Activated CD8-positive, alpha-beta T cell treated with anti-CD3 and anti-CD28 coated beads for 36 hours (primary cell): ENCODE measurements at regions not wholly inside any gene's neighbourhood (a gene's known extent, or its start where the extent isn't known, plus 50 kb on each side); places are given as distances from the start of the nearest gene placed in this dataset.

Experiments
- ATAC-seq: fragments of 200-7000 bp; cut with Tn5 transposase; one replicate; pipeline ENCODE4 v1.10.0; 2021; ENCODE audit warnings: mild to moderate bottlenecking, moderate library complexity
- CTCF ChIA-PET: fragments of 350-600 bp; sonication (Branson Sonifier 250); formaldehyde crosslinking; loops from one replicate; lab custom pipeline; 2021; ENCODE audit warnings: antibody characterized with exemption; lab: Charles Lee
- POLR2A ChIA-PET: fragments of 350-600 bp; sonication (Branson Sonifier 250); formaldehyde crosslinking; loops from one replicate; lab custom pipeline; 2021; ENCODE audit warnings: antibody characterized with exemption; lab: Charles Lee
- DNase-seq: peaks from one replicate; pipeline ENCODE4 v3.0.0-alpha.2; 2020
- H3K27ac Mint-ChIP-seq: one replicate; pipeline ENCODE4 v1.8.0; 2021; ENCODE audit warnings: mild to moderate bottlenecking, mixed read lengths
- H3K27me3 Mint-ChIP-seq: one replicate; pipeline ENCODE4 v1.8.0; 2021; ENCODE audit warnings: mixed read lengths
- H3K36me3 Mint-ChIP-seq: one replicate; pipeline ENCODE4 v1.8.0; 2021; ENCODE audit warnings: low read depth, mixed read lengths
- H3K4me1 Mint-ChIP-seq: one replicate; pipeline ENCODE4 v1.8.0; 2021; ENCODE audit warnings: low read depth, mixed read lengths
- H3K4me3 Mint-ChIP-seq: one replicate; pipeline ENCODE4 v1.8.0; 2021; ENCODE audit warnings: mild to moderate bottlenecking, moderate library complexity, mixed read lengths
- H3K9me3 Mint-ChIP-seq: one replicate; pipeline ENCODE4 v1.8.0; 2021; ENCODE audit warnings: mixed read lengths
- intact Hi-C: fragments of 100-400 bp; cut with micrococcal nuclease; formaldehyde crosslinking; loops from one replicate; pipeline ENCODE4 v1.10.0; 2022
- TF ChIP-seq, protein P1 (sequence below): fragments of 200-600 bp; IDR thresholded peaks from one replicate; pipeline ENCODE4 v1.8.0; 2022; ENCODE audit warnings: antibody characterized with exemption, mild to moderate bottlenecking

DNA sequence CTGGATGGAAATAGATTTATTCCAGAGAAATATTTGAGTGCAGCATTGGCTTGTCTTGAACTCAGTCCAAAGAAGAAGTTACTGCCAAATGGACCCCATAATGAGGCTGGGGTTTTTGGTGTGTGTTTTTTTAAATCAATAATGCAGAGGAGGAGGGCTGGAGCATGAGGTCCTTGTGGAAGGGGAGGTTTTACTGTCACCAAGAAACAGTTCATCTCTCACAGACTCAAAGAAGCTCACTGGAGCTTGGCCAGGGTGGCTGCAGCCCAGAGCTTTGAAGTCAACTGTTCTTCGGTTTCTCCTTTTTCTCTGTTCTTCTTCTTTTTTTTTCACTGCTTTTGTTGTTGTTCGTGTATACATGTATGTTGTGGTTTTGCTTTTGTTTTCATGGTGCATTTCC is 377.7 kb downstream of the FBXW7 start:
- Mint-ChIP-seq H3K4me3 (no peak overlapping the region), H3K27me3 (no peaks in the 10 kb centered on the region), H3K9me3 (no peaks in the 10 kb centered on the region), H3K27ac (no peak overlapping the region), H3K4me1 (peaks cover 19% of the 10 kb centered on the region), H3K36me3 (no peaks in the 10 kb centered on the region)
- TF ChIP-seq, protein P1, sequence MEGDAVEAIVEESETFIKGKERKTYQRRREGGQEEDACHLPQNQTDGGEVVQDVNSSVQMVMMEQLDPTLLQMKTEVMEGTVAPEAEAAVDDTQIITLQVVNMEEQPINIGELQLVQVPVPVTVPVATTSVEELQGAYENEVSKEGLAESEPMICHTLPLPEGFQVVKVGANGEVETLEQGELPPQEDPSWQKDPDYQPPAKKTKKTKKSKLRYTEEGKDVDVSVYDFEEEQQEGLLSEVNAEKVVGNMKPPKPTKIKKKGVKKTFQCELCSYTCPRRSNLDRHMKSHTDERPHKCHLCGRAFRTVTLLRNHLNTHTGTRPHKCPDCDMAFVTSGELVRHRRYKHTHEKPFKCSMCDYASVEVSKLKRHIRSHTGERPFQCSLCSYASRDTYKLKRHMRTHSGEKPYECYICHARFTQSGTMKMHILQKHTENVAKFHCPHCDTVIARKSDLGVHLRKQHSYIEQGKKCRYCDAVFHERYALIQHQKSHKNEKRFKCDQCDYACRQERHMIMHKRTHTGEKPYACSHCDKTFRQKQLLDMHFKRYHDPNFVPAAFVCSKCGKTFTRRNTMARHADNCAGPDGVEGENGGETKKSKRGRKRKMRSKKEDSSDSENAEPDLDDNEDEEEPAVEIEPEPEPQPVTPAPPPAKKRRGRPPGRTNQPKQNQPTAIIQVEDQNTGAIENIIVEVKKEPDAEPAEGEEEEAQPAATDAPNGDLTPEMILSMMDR: no peak
- DNase-seq (no peak), ATAC-seq (no peak)
- intact Hi-C loops: no loop called here
- POLR2A ChIA-PET: no interaction called here
- CTCF ChIA-PET: no interaction called here

DNA sequence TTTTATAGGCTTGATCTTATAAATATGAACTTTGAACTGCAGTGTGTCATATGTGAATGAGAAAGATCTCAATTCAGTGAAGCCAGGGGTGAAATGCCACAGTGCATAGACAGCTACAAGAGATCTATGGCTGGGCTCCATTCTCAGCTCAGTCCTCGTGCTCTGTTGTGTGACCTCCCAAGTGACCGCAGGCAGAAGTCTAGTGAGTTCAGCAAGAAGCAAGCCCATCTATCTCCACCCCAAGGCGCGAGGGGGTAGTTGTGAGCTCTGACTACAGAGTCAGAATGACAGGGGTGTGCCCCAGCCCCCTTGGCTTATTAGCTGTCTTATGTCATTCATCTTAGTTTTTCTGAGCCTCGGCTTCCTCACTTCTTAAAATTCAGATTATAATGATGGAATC is 378.3 kb downstream of the FBXW7 start:
- POLR2A ChIA-PET: no interaction called here
- H3K9me3 Mint-ChIP-seq: no peaks in the 10 kb centered on the region
- CTCF ChIA-PET: no interaction called here
- peaks cover 19% of the 10 kb centered on the region for H3K4me1 Mint-ChIP-seq
- DNase-seq (no peak), ATAC-seq (no peak)
- no peak overlapping the region for H3K4me3 Mint-ChIP-seq
- H3K36me3 Mint-ChIP-seq: no peaks in the 10 kb centered on the region
- intact Hi-C loops: no loop called here
- no peak overlapping the region for H3K27ac Mint-ChIP-seq
- TF ChIP-seq, protein P1: no peak
- H3K27me3 Mint-ChIP-seq: no peaks in the 10 kb centered on the region

DNA sequence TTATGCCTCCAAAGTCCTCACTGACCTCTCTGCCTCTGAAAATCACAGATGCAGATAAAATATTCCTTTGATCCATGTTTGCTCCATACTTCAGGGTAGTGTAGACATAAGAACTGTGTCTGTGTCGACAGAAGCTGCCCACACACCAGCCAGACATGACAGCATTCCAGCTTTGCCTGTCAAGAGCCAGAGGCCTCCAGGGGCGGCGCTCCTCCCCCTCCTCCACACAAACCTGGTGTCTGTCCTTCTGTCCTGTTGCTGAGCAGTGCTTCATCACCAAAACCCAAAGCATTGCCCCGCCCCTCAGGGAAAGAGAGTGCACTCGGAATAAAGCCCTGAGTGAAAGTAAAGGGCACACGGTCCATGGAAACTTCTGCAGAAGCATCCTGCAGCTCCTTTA is 379.4 kb downstream of the FBXW7 start:
- H3K4me1 Mint-ChIP-seq: peaks cover 19% of the 10 kb centered on the region
- no peaks in the 10 kb centered on the region for H3K9me3 Mint-ChIP-seq
- TF ChIP-seq, protein P1: no peak
- ChIA-PET CTCF (no interaction called here), POLR2A (no interaction called here)
- no peaks in the 10 kb centered on the region for H3K36me3 Mint-ChIP-seq
- H3K4me3 Mint-ChIP-seq: no peak overlapping the region
- intact Hi-C loops: no loop called here
- no peak overlapping the region for H3K27ac Mint-ChIP-seq
- H3K27me3 Mint-ChIP-seq: no peaks in the 10 kb centered on the region
- ATAC-seq (no peak), DNase-seq (no peak)

DNA sequence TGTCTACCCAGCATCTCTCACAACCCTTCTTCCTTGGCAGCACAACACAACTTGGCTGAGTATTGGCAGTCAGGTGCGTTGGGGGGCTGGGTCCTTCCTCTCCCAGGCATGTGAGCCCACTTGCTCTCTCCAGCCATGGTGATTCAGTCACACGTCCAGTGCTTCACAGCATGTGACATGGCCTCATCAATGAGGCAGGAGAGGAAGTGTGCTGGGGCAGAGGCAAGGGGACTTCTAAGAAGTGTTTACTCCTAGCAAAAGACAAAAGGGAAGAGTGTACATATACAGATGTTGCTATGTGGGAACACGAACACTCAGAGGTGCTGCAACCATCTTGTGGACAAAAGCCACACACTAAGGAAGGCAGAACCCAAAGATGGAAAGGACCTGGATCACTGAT is 380.8 kb downstream of the FBXW7 start:
- no peak overlapping the region for H3K27ac Mint-ChIP-seq
- intact Hi-C loops: no loop called here
- ChIA-PET POLR2A (no interaction called here), CTCF (no interaction called here)
- DNase-seq (no peak), ATAC-seq (no peak)
- H3K4me3 Mint-ChIP-seq: no peak overlapping the region
- no peaks in the 10 kb centered on the region for H3K9me3 Mint-ChIP-seq
- TF ChIP-seq, protein P1: no peak
- H3K27me3 Mint-ChIP-seq: no peaks in the 10 kb centered on the region
- peaks cover 19% of the 10 kb centered on the region for H3K4me1 Mint-ChIP-seq
- H3K36me3 Mint-ChIP-seq: no peaks in the 10 kb centered on the region

DNA sequence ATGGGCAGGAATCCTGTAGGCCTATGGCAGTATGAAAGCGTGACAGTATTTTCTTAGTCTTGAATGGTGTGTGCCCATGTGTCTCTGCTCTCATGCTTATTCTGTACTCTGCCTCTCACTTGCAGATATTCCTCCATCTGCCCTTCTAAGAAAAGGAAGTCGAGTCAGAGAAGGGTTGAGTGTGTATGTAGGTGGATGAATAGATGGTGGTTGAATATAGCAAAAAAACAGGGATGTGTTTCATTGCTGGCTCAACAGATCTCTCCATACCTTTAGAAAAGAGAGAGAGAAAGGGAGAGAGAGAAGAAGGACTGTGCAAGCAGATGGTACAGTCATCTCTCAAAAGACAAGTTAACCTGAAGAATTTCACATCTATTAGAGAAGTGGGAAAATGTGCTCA is 381.5 kb downstream of the FBXW7 start:
- TF ChIP-seq, protein P1: no peak
- no peak for DNase-seq
- intact Hi-C loops: no loop called here
- H3K36me3 Mint-ChIP-seq: no peaks in the 10 kb centered on the region
- no peaks in the 10 kb centered on the region for H3K27me3 Mint-ChIP-seq
- peaks cover 19% of the 10 kb centered on the region for H3K4me1 Mint-ChIP-seq
- peak overlapping the region; percentile 27 for H3K27ac Mint-ChIP-seq
- ChIA-PET POLR2A (no interaction called here), CTCF (no interaction called here)
- H3K9me3 Mint-ChIP-seq: no peaks in the 10 kb centered on the region
- no peak overlapping the region for H3K4me3 Mint-ChIP-seq
- no peak for ATAC-seq
